Superior temporal gyrus (tissue), 1 donor: ENCODE measurements at regions not wholly inside any gene's neighbourhood (a gene's known extent, or its start where the extent isn't known, plus 50 kb on each side); places are given as distances from the start of the nearest gene placed in this dataset.
"Not testable (repeated sequence)": the region's sequence is repeated elsewhere in the genome, so short reads cannot be mapped to it uniquely, and the experiment has no call there.

Source experiments
- DNase-seq: peaks from one replicate; pipeline ENCODE4 v3.0.0-alpha.2; 2016; ENCODE audit errors: extremely low spot score

- no peak for DNase-seq
These were observed 484.7 kb downstream of the DACH1 start for GRCh38 chr13:71382285-71382684.

DNA sequence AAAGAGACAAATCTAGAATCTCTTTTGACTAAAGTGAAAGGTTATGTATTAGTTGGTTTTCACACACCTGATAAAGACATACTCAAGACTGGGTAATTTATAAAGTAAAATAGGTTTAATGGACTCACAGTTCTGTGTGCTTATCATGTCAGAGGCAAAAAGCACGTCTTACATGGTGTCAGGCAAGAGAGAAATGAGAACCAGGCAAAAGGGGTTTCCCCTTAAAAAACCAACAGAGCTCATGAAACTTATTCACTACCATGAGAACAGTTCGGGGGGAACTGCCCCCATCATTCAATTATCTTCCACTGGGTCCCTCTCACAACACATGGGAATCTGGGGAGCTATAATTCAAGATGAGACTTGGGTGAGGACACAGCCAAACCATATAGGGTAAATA, 486.8 kb downstream of the DACH1 start:
- no peak for DNase-seq

DNA sequence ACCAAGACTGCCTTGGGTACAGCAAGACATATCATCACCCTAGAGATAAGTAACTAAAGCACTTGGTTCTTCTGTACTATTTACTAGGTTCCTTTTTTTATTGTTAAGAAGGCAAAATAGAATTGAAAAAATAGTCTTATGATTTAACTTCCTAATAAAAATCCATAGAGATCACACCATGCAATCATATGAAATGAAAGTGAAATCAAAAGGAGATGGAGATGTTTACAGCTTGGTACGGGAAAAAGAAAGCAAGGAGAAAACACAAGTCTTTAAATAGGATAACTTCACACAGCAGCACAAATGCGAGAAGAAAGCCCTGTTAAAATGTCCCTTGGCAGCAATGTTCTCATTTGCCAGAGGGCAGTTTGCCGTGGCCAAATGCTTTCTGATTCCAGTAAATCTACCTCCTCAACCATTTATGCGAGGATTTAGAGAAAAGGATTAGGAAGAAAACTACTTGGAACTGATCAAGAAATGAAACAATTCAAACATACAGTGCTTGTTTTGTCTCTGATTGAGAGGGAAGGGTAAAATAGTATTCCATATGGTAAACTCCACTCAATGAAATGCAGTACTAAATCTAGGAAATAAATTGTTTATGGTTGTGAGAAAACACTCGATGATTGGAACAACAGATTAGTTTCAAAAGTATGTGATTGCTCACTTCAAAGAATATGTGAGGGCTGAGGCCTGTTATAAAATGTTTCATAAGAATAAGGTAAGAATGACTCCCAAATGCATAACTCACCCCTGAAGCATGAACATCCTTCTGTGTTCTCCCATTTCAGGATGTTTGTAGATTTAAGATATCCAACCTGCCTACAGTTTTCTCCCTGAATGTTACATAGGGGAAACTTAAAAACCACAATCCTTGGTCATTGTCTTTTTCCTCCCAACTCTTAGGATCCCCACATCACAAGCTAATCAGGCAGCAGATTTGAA, 487.8 kb downstream of the DACH1 start:
- no peak for DNase-seq

- no peak for DNase-seq
These were observed 492.4 kb downstream of the DACH1 start for GRCh38 chr13:71374471-71375049.

- no peak for DNase-seq
These were observed 498.7 kb downstream of the DACH1 start for GRCh38 chr13:71368336-71368735.

- DNase-seq, result no peak
These were observed 507.0 kb downstream of the DACH1 start for GRCh38 chr13:71360041-71360440.

GRCh38 chr13:71359641-71360040, 507.4 kb downstream of the DACH1 start:
- DNase-seq, result no peak

DNA sequence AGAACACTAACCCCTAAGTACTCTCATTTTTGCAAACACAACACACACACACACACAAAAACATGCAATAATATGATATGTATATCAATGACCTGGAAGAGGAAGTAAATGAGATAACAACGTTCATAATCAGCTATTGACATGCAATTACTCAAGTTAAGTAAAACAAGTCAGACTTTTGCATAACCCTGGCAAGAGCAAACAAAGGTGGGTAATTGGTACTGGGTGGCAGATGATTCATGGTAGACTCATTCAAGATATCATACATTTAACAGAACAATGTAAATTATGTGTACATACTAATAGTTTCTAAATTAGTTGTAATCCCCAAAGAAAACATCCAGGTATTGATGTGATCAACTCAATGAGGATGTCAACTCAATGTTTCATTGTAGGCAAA, 508.8 kb downstream of the DACH1 start:
- DNase-seq, result no peak

DNA sequence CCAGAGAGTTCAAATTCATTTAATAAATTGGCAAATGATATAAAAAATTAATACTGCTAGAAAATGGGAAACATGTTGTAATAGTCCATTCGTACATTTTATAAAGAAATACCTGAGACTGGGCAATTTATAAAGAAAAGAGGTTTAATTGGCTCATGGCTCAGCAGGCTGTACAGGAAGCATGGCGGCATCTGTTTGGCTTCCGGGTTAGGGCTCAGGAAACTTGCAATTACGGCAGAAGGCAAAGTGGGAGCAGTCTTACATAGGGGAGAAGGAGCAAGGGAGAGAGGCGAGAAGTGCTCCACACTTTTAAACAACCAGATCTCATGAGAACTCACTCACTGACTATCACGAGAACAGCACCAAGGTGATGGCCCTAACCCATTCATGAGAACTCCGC, 512.0 kb downstream of the DACH1 start:
- no peak for DNase-seq

GRCh38 chr13:71350886-71351285, 516.1 kb downstream of the DACH1 start:
- no peak for DNase-seq

- not testable (repeated sequence) for DNase-seq
These were observed 521.1 kb downstream of the DACH1 start for GRCh38 chr13:71345856-71346255.

DNA sequence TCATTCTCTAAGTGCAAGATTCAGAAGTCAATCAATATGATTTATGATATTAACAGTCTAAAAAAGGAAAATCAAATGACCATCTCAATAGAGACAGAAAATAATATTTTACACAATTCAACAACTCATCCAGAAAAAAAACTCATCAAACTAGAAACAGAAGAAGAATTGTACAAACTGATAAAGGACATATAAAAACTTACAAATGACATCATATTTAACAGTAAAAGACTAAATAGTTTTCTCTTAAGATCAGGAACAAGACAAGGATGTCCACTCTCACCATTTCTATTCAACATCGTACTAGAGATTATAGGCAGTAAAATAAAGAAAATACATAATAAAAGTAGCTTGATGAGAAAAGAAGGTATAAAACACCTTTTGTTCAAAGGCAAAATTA, 527.3 kb downstream of the DACH1 start:
- no peak for DNase-seq

- DNase-seq, result no peak
These were observed 528.0 kb downstream of the DACH1 start for GRCh38 chr13:71339005-71339404.

- no peak for DNase-seq
These were observed 528.9 kb downstream of the DACH1 start for GRCh38 chr13:71338070-71338469.

GRCh38 chr13:71327266-71327665, 539.7 kb downstream of the DACH1 start:
- DNase-seq, result no peak

DNA sequence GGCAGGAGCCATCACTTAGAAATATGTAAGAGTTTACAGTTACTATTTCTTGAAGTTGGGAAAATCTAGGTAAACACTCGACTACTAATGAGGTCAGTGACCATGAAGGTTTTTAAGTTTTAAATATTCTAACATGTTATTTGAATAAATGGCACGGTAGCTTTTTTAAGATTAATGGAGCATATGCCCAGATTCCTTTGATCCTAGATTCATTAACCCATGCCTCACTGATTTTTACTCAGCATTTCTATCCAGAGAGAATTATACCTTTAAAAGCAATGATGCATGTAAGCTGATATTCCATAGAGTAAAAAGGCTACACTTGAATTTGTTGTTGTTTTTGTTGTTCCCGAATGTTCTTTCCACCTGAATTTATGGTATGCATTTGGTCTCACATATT, 541.4 kb downstream of the DACH1 start:
- DNase-seq, result no peak

- peak; percentile 36 for DNase-seq
These were observed 543.7 kb downstream of the DACH1 start for GRCh38 chr13:71323266-71323665.

DNA sequence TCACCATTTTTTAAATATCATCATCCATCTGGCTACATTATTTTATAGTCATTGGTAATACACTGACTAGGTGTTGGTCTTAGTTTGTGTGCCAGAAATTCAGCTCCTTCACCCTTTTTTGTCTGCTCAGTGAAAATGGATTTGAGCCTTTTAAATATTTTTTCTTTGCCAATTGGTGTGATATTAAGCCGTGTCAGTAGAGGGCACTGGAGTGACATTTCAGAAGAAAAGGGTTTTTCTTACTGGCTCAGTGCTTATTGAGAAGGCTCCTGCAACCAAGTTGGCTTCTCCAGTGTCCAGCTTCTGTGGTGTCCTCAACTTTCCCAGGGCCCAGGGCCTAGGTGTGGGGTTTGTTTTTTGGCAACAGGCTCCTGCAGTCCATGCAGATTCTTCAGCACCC, 546.6 kb downstream of the DACH1 start:
- no peak for DNase-seq

GRCh38 chr13:71316792-71317363, 550.1 kb downstream of the DACH1 start:
- no peak for DNase-seq

GRCh38 chr13:71312923-71313322, 554.1 kb downstream of the DACH1 start:
- no peak for DNase-seq

- no peak for DNase-seq
These were observed 557.1 kb downstream of the DACH1 start for GRCh38 chr13:71309905-71310304.

DNA sequence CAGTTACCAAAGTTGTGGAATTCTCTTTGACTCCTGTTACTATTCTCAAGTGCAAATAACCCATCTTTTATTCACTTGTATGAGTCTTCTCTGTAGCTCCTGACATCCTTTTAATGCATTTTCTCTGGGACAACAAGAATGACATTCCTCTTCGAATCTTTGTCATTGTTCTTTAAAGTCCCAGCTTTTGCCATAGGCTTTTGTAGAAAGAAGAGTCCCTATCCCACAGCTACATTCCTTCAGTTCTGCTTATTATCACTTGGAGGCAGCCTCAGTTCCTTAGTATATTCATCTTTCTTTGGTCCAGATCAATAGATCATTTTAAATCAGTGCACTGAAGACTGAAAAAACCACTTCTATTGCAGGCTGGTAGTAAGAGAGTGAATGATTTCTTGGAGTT, 560.2 kb downstream of the DACH1 start:
- no peak for DNase-seq

DNA sequence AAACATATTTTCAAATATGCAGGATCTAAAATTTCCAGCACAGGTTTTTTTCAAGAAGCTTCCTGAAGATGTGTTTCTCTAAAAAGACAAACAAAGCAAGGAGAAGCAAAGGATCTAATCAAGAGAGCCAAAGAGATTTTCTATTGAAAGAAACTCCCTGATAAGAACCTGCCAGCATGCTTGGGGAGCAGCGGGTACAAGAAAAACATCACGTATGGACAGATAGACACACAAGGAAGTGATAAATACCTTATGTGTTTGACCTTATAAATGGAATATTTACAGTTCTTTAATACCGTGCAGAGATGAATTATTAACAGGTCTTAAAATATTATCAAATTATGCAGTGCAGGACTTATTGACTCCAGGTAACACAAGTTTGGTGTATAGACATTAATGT, 562.1 kb downstream of the DACH1 start:
- no peak for DNase-seq
